ENCODE measurements at regions not wholly inside any gene's neighbourhood (a gene's known extent, or its start where the extent isn't known, plus 50 kb on each side); places are given as distances from the start of the nearest gene placed in this dataset.

GRCh38 chrX:44470816-44471215, 71.8 kb downstream of the FUNDC1 start:
- no peak overlapping the region for H3K4me3 Mint-ChIP-seq
- H3K27me3 Mint-ChIP-seq (ENCODE audit: low read depth): peaks cover 3% of the 10 kb centered on the region
- H3K36me3 Mint-ChIP-seq (ENCODE audit: low read depth): no peaks in the 10 kb centered on the region
- H3K27ac Mint-ChIP-seq: no peak overlapping the region
- H3K4me1 Mint-ChIP-seq: no peaks in the 10 kb centered on the region
- H3K9me3 Mint-ChIP-seq: peaks cover 13% of the 10 kb centered on the region
- TF ChIP-seq, protein P1, sequence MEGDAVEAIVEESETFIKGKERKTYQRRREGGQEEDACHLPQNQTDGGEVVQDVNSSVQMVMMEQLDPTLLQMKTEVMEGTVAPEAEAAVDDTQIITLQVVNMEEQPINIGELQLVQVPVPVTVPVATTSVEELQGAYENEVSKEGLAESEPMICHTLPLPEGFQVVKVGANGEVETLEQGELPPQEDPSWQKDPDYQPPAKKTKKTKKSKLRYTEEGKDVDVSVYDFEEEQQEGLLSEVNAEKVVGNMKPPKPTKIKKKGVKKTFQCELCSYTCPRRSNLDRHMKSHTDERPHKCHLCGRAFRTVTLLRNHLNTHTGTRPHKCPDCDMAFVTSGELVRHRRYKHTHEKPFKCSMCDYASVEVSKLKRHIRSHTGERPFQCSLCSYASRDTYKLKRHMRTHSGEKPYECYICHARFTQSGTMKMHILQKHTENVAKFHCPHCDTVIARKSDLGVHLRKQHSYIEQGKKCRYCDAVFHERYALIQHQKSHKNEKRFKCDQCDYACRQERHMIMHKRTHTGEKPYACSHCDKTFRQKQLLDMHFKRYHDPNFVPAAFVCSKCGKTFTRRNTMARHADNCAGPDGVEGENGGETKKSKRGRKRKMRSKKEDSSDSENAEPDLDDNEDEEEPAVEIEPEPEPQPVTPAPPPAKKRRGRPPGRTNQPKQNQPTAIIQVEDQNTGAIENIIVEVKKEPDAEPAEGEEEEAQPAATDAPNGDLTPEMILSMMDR (IDR thresholded peaks at IDR 0.05; ENCODE audit: unreplicated experiment in 3 of 3): no peak

DNA sequence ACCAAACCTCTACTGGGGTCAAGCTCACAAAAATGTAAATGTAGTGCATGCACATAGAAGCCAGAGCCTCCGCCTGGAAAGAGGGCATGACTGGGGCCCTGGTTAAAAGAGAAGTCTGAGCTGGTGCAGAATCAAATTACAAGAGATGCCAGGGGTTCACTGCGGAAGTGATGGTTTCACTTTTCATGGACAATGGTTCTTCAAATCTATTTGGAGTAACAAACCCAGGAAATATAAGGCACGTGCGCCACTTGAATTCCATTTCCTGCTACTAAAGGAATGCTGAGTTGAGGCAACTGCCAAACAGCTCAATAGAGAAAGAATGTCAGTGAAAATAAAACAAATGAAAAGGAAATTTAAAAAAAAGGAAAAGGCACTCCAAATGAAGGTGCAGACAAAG, 79.8 kb downstream of the FUNDC1 start:
- TF ChIP-seq, protein P1 (IDR thresholded peaks at IDR 0.05; ENCODE audit: unreplicated experiment in 3 of 3): no peak
- Mint-ChIP-seq H3K4me3 (no peak overlapping the region), H3K27ac (no peak overlapping the region), H3K36me3 (ENCODE audit: low read depth) (no peaks in the 10 kb centered on the region), H3K9me3 (peaks cover 19% of the 10 kb centered on the region), H3K4me1 (no peaks in the 10 kb centered on the region), H3K27me3 (ENCODE audit: low read depth) (no peaks in the 10 kb centered on the region)

DNA sequence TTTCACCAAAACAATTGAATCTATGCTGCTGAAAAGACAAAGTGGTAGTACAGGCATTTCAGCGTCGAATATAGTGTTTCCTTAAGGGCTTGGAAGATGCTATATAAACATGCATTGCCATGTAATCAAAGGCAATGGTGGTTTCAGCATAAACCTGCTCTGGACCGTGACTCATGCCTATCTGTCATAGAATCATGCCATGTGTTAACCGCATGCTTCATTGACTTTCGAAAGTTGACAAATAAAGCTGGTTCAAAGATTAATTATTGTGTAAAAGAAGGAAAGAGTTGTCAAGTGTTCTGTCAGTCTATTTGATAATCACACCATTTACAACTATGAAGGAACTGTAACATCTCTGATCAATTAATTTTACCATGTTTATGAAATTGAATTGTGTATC, 83.2 kb downstream of the FUNDC1 start:
- no peak overlapping the region for H3K4me3 Mint-ChIP-seq
- no peak overlapping the region for H3K27ac Mint-ChIP-seq
- H3K4me1 Mint-ChIP-seq: no peaks in the 10 kb centered on the region
- TF ChIP-seq, protein P1 (IDR thresholded peaks at IDR 0.05; ENCODE audit: unreplicated experiment in 3 of 3): no peak
- H3K9me3 Mint-ChIP-seq: peaks cover 17% of the 10 kb centered on the region
- H3K27me3 Mint-ChIP-seq (ENCODE audit: low read depth): no peaks in the 10 kb centered on the region
- no peaks in the 10 kb centered on the region for H3K36me3 Mint-ChIP-seq (ENCODE audit: low read depth)

GRCh38 chrX:44456685-44457084, 86.0 kb downstream of the FUNDC1 start:
- Mint-ChIP-seq H3K27ac (no peak overlapping the region), H3K4me3 (no peak overlapping the region), H3K27me3 (ENCODE audit: low read depth) (no peaks in the 10 kb centered on the region), H3K36me3 (ENCODE audit: low read depth) (no peaks in the 10 kb centered on the region), H3K9me3 (peaks cover 11% of the 10 kb centered on the region), H3K4me1 (no peaks in the 10 kb centered on the region)
- TF ChIP-seq, protein P1 (IDR thresholded peaks at IDR 0.05; ENCODE audit: unreplicated experiment in 3 of 3): no peak

DNA sequence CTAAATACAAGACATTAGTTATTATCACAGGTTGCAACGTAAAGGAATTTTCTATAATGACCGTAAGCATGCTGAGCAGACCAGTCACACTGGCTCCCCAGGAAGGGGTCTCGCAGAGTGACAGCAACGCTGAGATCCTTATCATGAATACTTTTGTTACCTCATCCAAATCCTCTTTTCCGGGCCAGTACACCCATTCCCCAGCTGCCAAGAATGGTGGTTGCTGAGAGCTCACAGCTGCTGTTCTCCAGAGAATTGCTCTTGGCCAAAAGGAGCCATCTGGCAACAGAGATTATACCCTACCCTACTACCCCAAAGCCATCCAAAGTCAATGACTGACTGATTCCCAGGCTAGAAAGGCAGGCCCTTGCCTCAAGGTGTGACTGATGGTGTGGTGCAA, 91.6 kb downstream of the FUNDC1 start:
- Mint-ChIP-seq H3K36me3 (ENCODE audit: low read depth) (no peaks in the 10 kb centered on the region), H3K4me3 (no peak overlapping the region), H3K27ac (no peak overlapping the region), H3K4me1 (no peaks in the 10 kb centered on the region), H3K9me3 (peaks cover 18% of the 10 kb centered on the region), H3K27me3 (ENCODE audit: low read depth) (no peaks in the 10 kb centered on the region)
- TF ChIP-seq, protein P1 (IDR thresholded peaks at IDR 0.05; ENCODE audit: unreplicated experiment in 3 of 3): no peak

GRCh38 chrX:44447214-44447613, 95.4 kb downstream of the FUNDC1 start:
- Mint-ChIP-seq H3K4me3 (no peak overlapping the region), H3K27ac (no peak overlapping the region), H3K36me3 (ENCODE audit: low read depth) (no peaks in the 10 kb centered on the region), H3K9me3 (peaks cover 16% of the 10 kb centered on the region), H3K4me1 (no peaks in the 10 kb centered on the region), H3K27me3 (ENCODE audit: low read depth) (no peaks in the 10 kb centered on the region)
- TF ChIP-seq, protein P1 (IDR thresholded peaks at IDR 0.05; ENCODE audit: unreplicated experiment in 3 of 3): no peak

Data from nephron (organoid).